Fibroblast of villous mesenchyme (primary cell): ENCODE measurements at regions not wholly inside any gene's neighbourhood (a gene's known extent, or its start where the extent isn't known, plus 50 kb on each side); places are given as distances from the start of the nearest gene placed in this dataset.

Experiments used
- DNase-seq: peaks from one replicate; pipeline ENCODE4 v3.0.0-alpha.2; 2010; ENCODE audit warnings: low read depth
- H3K4me3 ChIP-seq: 2 replicates; pipeline ENCODE4 v1.5.1; 2011; ENCODE audit warnings: low read depth, mild to moderate bottlenecking, low read length
- CTCF ChIP-seq: IDR thresholded peaks from 2 replicates; pipeline ENCODE4 v1.5.1; 2012; ENCODE audit warnings: low read depth, mild to moderate bottlenecking, low read length; ENCODE audit not compliant: insufficient read depth

- DNase-seq, result no peak
- H3K4me3 ChIP-seq, result no peak overlapping the region
Observed at GRCh38 chr6:1463751-1464426, 74.5 kb downstream of the FOXF2 start.

GRCh38 chr6:1464781-1465370 is 75.5 kb downstream of the FOXF2 start:
- H3K4me3 ChIP-seq, result no peak overlapping the region
- no peak for DNase-seq
- no peak for TF ChIP-seq CTCF

More at GRCh38 chr6:1463751-1464426, 74.5 kb downstream of the FOXF2 start:
- no peak for TF ChIP-seq CTCF

- no peak for TF ChIP-seq CTCF
Observed at GRCh38 chr6:1468126-1468525, 78.8 kb downstream of the FOXF2 start.

GRCh38 chr6:1470040-1470439 is 80.7 kb downstream of the FOXF2 start:
- no peak for TF ChIP-seq CTCF
- H3K4me3 ChIP-seq, result no peak overlapping the region

More at GRCh38 chr6:1468126-1468525, 78.8 kb downstream of the FOXF2 start:
- DNase-seq, result no peak
- H3K4me3 ChIP-seq, result no peak overlapping the region

GRCh38 chr6:1472643-1473042 is 83.3 kb downstream of the FOXF2 start:
- no peak overlapping the region for H3K4me3 ChIP-seq
- TF ChIP-seq CTCF, result no peak
- no peak for DNase-seq

More at GRCh38 chr6:1470040-1470439, 80.7 kb downstream of the FOXF2 start:
- no peak for DNase-seq

- no peak for DNase-seq
- H3K4me3 ChIP-seq, result no peak overlapping the region
- no peak for TF ChIP-seq CTCF
Observed at GRCh38 chr6:1473166-1473565, 83.8 kb downstream of the FOXF2 start.
